CD8-positive, alpha-beta memory T cell (primary cell): ENCODE measurements at regions not wholly inside any gene's neighbourhood (a gene's known extent, or its start where the extent isn't known, plus 50 kb on each side); places are given as distances from the start of the nearest gene placed in this dataset.

Experiments used
- CTCF ChIA-PET: fragments of 350-600 bp; sonication (Branson Sonifier 250); formaldehyde crosslinking; loops from one replicate; lab custom pipeline; 2021; ENCODE audit warnings: antibody characterized with exemption; lab: Charles Lee
- POLR2A ChIA-PET: fragments of 350-600 bp; sonication (Branson Sonifier 250); formaldehyde crosslinking; loops from one replicate; lab custom pipeline; 2021; ENCODE audit warnings: antibody characterized with exemption; lab: Charles Lee
- DNase-seq, 5 donors: peaks; one replicate each; pipeline versions ENCODE4 v3.0.0 to v3.0.0-alpha.2; 2020 to 2022; ENCODE audit warnings: mixed read lengths in 1 of 5
- H3K27ac ChIP-seq: one replicate; pipeline ENCODE4 v1.7.0; 2013; ENCODE audit warnings: low read depth, mild to moderate bottlenecking, low read length, moderate library complexity
- H3K27me3 ChIP-seq: 2 replicates; pipeline ENCODE4 v1.7.0; 2013; ENCODE audit warnings: low read length, mild to moderate bottlenecking; ENCODE audit not compliant: insufficient read depth, poor library complexity, severe bottlenecking
- H3K36me3 ChIP-seq: 2 replicates; pipeline ENCODE4 v1.7.0; 2013; ENCODE audit warnings: mild to moderate bottlenecking, low read length, moderate library complexity; ENCODE audit not compliant: insufficient read depth
- H3K4me1 ChIP-seq: 2 replicates; pipeline ENCODE4 v1.7.0; 2013; ENCODE audit warnings: mild to moderate bottlenecking, low read length, moderate library complexity; ENCODE audit not compliant: insufficient read depth
- H3K4me3 ChIP-seq: 2 replicates; pipeline ENCODE4 v1.7.0; 2013; ENCODE audit warnings: mild to moderate bottlenecking, low read length
- H3K9me3 ChIP-seq: 2 replicates; pipeline ENCODE4 v1.7.0; 2013; ENCODE audit warnings: mild to moderate bottlenecking, low read length
- H3K27ac Mint-ChIP-seq, 8 donors: one replicate each; pipeline ENCODE4 v1.8.0; 2020 to 2021; ENCODE audit warnings: mixed read lengths in 8 of 8, mild to moderate bottlenecking in 6 of 8, inconsistent platforms in 3 of 8, moderate library complexity in 3 of 8
- H3K27me3 Mint-ChIP-seq, 2 donors: one replicate each; pipeline ENCODE4 v1.8.0; 2020 to 2021; ENCODE audit warnings: mixed read lengths in 2 of 2, mild to moderate bottlenecking in 1 of 2, moderate library complexity in 1 of 2
- H3K36me3 Mint-ChIP-seq, 3 donors: one replicate each; pipeline ENCODE4 v1.8.0; 2020 to 2021; ENCODE audit warnings: mixed read lengths in 3 of 3, inconsistent platforms in 1 of 3, mild to moderate bottlenecking in 1 of 3
- H3K4me1 Mint-ChIP-seq, 3 donors: one replicate each; pipeline ENCODE4 v1.8.0; 2020 to 2021; ENCODE audit warnings: mixed read lengths in 3 of 3, inconsistent platforms in 1 of 3, mild to moderate bottlenecking in 1 of 3
- H3K4me3 Mint-ChIP-seq, 7 donors: one replicate each; pipeline ENCODE4 v1.8.0; 2020 to 2021; ENCODE audit warnings: mixed read lengths in 7 of 7, mild to moderate bottlenecking in 6 of 7, moderate library complexity in 4 of 7, inconsistent platforms in 2 of 7
- H3K9me3 Mint-ChIP-seq, 5 donors: one replicate each; pipeline ENCODE4 v1.8.0; 2020 to 2022; ENCODE audit warnings: mixed read lengths in 5 of 5, mild to moderate bottlenecking in 3 of 5, moderate library complexity in 2 of 5, inconsistent platforms in 1 of 5

DNA sequence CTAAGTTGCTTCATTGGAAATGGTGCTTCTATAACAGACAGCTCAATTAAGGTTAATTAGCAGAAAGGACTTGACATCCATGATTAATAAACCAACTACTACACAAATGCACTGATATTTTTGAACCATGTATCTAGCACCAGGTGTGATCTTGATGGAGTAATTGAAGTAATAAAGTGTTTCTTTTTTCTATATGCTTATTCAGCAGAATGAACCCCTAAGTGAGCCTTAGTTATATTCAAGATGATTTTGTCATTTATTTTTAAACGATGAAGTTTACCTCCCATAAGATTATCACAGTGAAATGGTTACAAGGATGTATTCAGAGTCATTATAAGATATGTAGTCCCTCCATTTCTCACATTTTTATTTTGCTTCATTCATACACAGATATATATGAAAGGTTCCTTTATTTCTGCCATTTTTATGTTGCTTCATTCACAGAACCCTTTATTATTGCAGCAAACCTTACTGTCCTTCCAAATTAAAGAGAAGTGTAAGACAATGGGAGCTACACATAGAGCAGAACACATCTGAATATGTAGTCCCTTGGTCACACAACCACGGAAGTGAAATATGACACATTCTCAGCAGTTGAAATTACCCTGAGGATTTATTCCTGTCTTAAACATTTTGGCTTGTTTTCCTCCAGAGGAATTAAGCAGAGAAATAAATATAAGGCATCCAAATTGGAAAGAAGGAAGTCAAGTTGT lies 295.0 kb downstream of the RAP2B start:
- Histone ChIP-seq H3K4me1 (peaks cover 4% of the 10 kb centered on the region), H3K4me3 (no peak overlapping the region), H3K27me3 (no peaks in the 10 kb centered on the region), H3K27ac (no peak overlapping the region), H3K36me3 (no peaks in the 10 kb centered on the region), H3K9me3 (no peaks in the 10 kb centered on the region)
- H3K9me3 Mint-ChIP-seq, result no peaks in the 10 kb centered on the region
- ChIA-PET POLR2A (no interaction called here), CTCF (no interaction called here)
- no peak for DNase-seq
- no peaks in the 10 kb centered on the region for H3K36me3 Mint-ChIP-seq
- H3K4me3 Mint-ChIP-seq, result no peak overlapping the region
- peaks cover 10 to 19% (median 13%) of the 10 kb centered on the region in 3 donors for H3K4me1 Mint-ChIP-seq
- peaks cover 0 to 2% of the 10 kb centered on the region in 2 donors for H3K27me3 Mint-ChIP-seq
- H3K27ac Mint-ChIP-seq, result no peak overlapping the region

GRCh38 chr3:153458881-153459280 lies 296.9 kb downstream of the RAP2B start:
- ChIA-PET POLR2A (no interaction called here), CTCF (no interaction called here)

DNA sequence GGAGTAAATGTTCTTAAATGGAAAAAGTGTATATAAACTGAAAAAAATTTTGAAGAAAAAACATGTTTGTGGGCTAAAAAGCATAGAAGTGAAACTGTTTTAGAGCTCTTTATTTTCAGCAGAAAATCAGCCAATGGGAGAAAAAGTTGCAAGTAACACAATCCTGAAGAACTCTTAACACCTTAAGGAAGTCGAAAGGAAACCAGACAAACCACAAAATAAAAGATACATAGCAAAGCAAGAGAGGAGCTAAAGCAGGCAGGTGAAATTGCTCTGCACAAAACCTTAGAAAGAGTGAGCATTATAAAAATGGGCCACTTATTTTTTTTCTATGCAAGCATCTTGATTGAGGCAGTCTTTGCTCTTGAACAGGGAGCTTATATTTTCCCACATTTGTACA lies 300.5 kb downstream of the RAP2B start:
- H3K36me3 ChIP-seq, result no peaks in the 10 kb centered on the region

More at GRCh38 chr3:153458881-153459280, 296.9 kb downstream of the RAP2B start:
- no peaks in the 10 kb centered on the region for H3K36me3 ChIP-seq
- Mint-ChIP-seq H3K4me3 (no peak overlapping the region), H3K9me3 (no peaks in the 10 kb centered on the region), H3K4me1 (peaks cover 19 to 27% (median 22%) of the 10 kb centered on the region in 3 donors), H3K36me3 (no peaks in the 10 kb centered on the region), H3K27ac (no peak overlapping the region), H3K27me3 (peaks cover 0 to 2% of the 10 kb centered on the region in 2 donors)
- DNase-seq, result no peak
- H3K4me3 ChIP-seq, result no peak overlapping the region
- no peaks in the 10 kb centered on the region for H3K9me3 ChIP-seq
- H3K4me1 ChIP-seq, result peaks cover 14% of the 10 kb centered on the region
- H3K27me3 ChIP-seq, result no peaks in the 10 kb centered on the region
- H3K27ac ChIP-seq, result no peak overlapping the region

DNA sequence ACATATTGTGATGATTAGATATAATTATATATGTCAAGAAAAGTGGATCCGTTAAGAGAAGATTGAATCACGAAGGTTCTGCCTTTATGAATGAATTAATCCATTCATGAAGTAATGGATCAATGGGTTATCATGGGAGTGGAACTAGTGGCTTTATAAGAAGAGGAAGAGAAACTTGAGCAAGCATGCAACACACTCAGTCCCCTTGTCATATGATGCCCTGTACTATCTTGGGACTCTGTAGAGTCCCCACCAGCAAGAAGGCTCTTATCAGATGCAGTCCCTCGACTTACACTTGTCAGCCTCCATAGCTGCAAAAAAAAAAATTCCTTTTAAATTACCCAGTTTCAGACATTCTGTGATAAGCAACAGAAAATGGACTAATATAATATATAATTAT lies 301.9 kb downstream of the RAP2B start:
- Mint-ChIP-seq H3K4me1 (peaks cover 22 to 41% (median 32%) of the 10 kb centered on the region in 3 donors), H3K27ac (peak overlapping the region in 1 of 8 donors; percentile 5), H3K27me3 (no peaks in the 10 kb centered on the region), H3K4me3 (no peak overlapping the region), H3K9me3 (no peaks in the 10 kb centered on the region), H3K36me3 (no peaks in the 10 kb centered on the region)
- Histone ChIP-seq H3K9me3 (no peaks in the 10 kb centered on the region), H3K4me1 (peaks cover 14% of the 10 kb centered on the region), H3K27ac (no peak overlapping the region), H3K4me3 (no peak overlapping the region), H3K36me3 (no peaks in the 10 kb centered on the region), H3K27me3 (no peaks in the 10 kb centered on the region)
- no peak for DNase-seq
- ChIA-PET POLR2A (no interaction called here), CTCF (no interaction called here)

More for the DNA sequence above, 300.5 kb downstream of the RAP2B start:
- Mint-ChIP-seq H3K27ac (peak overlapping the region in 4 of 8 donors; percentile 15 to 84 (median 42)), H3K4me1 (peaks cover 22 to 41% (median 32%) of the 10 kb centered on the region in 3 donors), H3K27me3 (no peaks in the 10 kb centered on the region), H3K4me3 (peak overlapping the region in 4 of 7 donors; percentile 8 to 40 (median 16)), H3K36me3 (no peaks in the 10 kb centered on the region), H3K9me3 (no peaks in the 10 kb centered on the region)
- ChIA-PET CTCF (interaction anchor here (0.6 to 1.0 kb wide), 2 partner anchors 9 to 253 kb away, joined by 3 to 4 read pairs; no protein-coding TSS in a partner anchor), POLR2A (no interaction called here)
- no peak overlapping the region for H3K27ac ChIP-seq
- H3K4me3 ChIP-seq, result no peak overlapping the region
- no peaks in the 10 kb centered on the region for H3K9me3 ChIP-seq
- H3K4me1 ChIP-seq, result peaks cover 14% of the 10 kb centered on the region
- H3K27me3 ChIP-seq, result no peaks in the 10 kb centered on the region
- DNase-seq, result peak in 2 of 5 donors; percentile 26 to 36

DNA sequence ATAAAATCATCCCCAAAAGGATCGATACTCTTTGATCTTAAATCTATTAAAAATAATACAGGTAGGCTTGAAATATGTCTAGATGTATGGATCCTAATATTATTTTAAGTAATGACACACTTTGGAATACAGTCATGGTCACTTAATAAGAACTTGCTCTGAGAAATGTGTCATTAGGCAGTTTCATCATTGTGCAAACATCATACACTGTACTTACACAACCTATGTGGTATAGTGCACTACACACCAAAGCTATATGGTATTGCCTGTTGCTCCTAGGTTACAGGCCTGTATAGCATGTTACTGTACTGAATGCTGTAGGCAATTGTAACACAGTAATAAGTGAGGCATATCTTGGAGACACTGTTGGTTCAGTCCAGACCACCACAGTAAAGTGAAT lies 307.1 kb downstream of the RAP2B start:
- Histone ChIP-seq H3K27me3 (no peaks in the 10 kb centered on the region), H3K9me3 (no peaks in the 10 kb centered on the region), H3K36me3 (no peaks in the 10 kb centered on the region), H3K27ac (no peak overlapping the region), H3K4me1 (no peaks in the 10 kb centered on the region), H3K4me3 (no peak overlapping the region)
- peaks cover 2 to 13% (median 10%) of the 10 kb centered on the region in 3 donors for H3K4me1 Mint-ChIP-seq
- no peak overlapping the region for H3K4me3 Mint-ChIP-seq
- H3K36me3 Mint-ChIP-seq, result no peaks in the 10 kb centered on the region
- ChIA-PET CTCF (no interaction called here), POLR2A (no interaction called here)
- H3K9me3 Mint-ChIP-seq, result no peaks in the 10 kb centered on the region
- no peak for DNase-seq
- H3K27ac Mint-ChIP-seq, result no peak overlapping the region
- peaks cover 0 to 4% of the 10 kb centered on the region in 2 donors for H3K27me3 Mint-ChIP-seq

DNA sequence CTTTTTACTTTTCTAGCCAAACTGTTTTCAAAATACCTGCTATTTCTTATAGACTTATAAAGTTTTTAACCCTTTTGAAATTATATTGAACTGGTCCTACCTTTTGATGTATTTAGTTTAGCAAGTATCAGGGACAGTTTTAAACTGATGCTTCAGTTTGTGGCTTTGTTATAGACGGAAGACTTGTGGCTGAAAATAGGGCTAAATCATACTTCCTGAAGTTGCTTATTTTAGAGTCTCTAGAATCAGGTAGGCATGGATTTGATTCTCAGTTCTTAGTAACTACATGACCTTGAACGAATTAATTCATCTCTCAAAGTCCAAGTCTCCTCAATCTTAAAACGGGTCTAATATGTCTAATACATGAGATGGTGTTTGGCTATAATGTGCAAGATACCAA lies 322.8 kb downstream of the RAP2B start:
- Mint-ChIP-seq H3K4me3 (no peak overlapping the region), H3K9me3 (no peaks in the 10 kb centered on the region)
- no peaks in the 10 kb centered on the region for H3K9me3 ChIP-seq

GRCh38 chr3:153495422-153495821 lies 333.4 kb downstream of the RAP2B start:
- POLR2A ChIA-PET, result no interaction called here
- no peak overlapping the region for H3K27ac ChIP-seq
- H3K9me3 ChIP-seq, result no peaks in the 10 kb centered on the region
- peaks cover 0 to 3% (median 0%) of the 10 kb centered on the region in 3 donors for H3K4me1 Mint-ChIP-seq
- no peaks in the 10 kb centered on the region for H3K27me3 ChIP-seq
- H3K9me3 Mint-ChIP-seq, result no peaks in the 10 kb centered on the region
- H3K4me3 Mint-ChIP-seq, result no peak overlapping the region
- no peaks in the 10 kb centered on the region for H3K36me3 Mint-ChIP-seq
- DNase-seq, result no peak
- no peaks in the 10 kb centered on the region for H3K36me3 ChIP-seq
- peaks cover 4 to 7% of the 10 kb centered on the region in 2 donors for H3K27me3 Mint-ChIP-seq
- CTCF ChIA-PET, result no interaction called here
- no peaks in the 10 kb centered on the region for H3K4me1 ChIP-seq
- H3K27ac Mint-ChIP-seq, result no peak overlapping the region
- H3K4me3 ChIP-seq, result no peak overlapping the region

More for the DNA sequence above, 322.8 kb downstream of the RAP2B start:
- ChIA-PET CTCF (no interaction called here), POLR2A (no interaction called here)
- no peak for DNase-seq
- H3K36me3 ChIP-seq, result no peaks in the 10 kb centered on the region
- peaks cover 5% of the 10 kb centered on the region for H3K4me1 ChIP-seq
- H3K4me3 ChIP-seq, result no peak overlapping the region
- no peaks in the 10 kb centered on the region for H3K27me3 ChIP-seq
- H3K27ac Mint-ChIP-seq, result peak overlapping the region in 1 of 8 donors; percentile 1
- H3K4me1 Mint-ChIP-seq, result peaks cover 10 to 12% (median 11%) of the 10 kb centered on the region in 3 donors
- H3K27ac ChIP-seq, result no peak overlapping the region
- peaks cover 0 to 4% of the 10 kb centered on the region in 2 donors for H3K27me3 Mint-ChIP-seq
- no peaks in the 10 kb centered on the region for H3K36me3 Mint-ChIP-seq

DNA sequence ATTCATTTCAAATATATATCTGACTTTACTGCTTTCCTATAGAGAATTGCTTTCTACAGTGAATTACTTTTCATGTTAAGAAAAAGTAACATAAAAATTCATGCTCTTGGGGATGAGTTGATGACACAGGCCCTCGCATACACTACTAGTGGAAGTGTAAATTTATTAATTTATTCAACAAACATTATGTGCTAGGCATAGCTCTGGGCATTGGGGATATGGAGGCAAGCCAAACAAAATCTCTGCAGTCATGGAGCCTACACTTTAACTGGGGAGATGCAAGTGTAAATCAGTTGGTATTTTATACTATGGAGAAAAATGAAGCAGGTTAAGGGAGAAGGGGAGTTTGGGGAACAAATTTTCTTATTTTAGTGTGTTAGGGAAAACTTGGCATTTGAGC lies 340.7 kb downstream of the RAP2B start:
- ChIA-PET CTCF (no interaction called here), POLR2A (no interaction called here)
- Histone ChIP-seq H3K4me1 (no peaks in the 10 kb centered on the region), H3K36me3 (no peaks in the 10 kb centered on the region), H3K4me3 (no peak overlapping the region), H3K27me3 (no peaks in the 10 kb centered on the region), H3K9me3 (no peaks in the 10 kb centered on the region), H3K27ac (no peak overlapping the region)
- no peaks in the 10 kb centered on the region for H3K4me1 Mint-ChIP-seq
- DNase-seq, result no peak
- peaks cover 0 to 4% of the 10 kb centered on the region in 2 donors for H3K27me3 Mint-ChIP-seq
- H3K4me3 Mint-ChIP-seq, result no peak overlapping the region
- H3K27ac Mint-ChIP-seq, result no peak overlapping the region
- peaks cover 0 to 2% (median 0%) of the 10 kb centered on the region in 5 donors for H3K9me3 Mint-ChIP-seq
- peaks cover 0 to 5% (median 1%) of the 10 kb centered on the region in 3 donors for H3K36me3 Mint-ChIP-seq
